Amniotic epithelial cell (primary cell): ENCODE measurements at regions not wholly inside any gene's neighbourhood (a gene's known extent, or its start where the extent isn't known, plus 50 kb on each side); places are given as distances from the start of the nearest gene placed in this dataset.

ENCODE experiments used
- DNase-seq: peaks from one replicate; pipeline ENCODE4 v3.0.0-alpha.2; 2010; ENCODE audit warnings: low read depth

- DNase-seq: peak; percentile 41
Measured at GRCh38 chr20:59495894-59496510, 108.3 kb upstream of the PHACTR3 start.

GRCh38 chr20:59498291-59498690, 106.0 kb upstream of the PHACTR3 start:
- DNase-seq: no peak

GRCh38 chr20:59499863-59500262, 104.5 kb upstream of the PHACTR3 start:
- no peak for DNase-seq

GRCh38 chr20:59508729-59509128, 95.6 kb upstream of the PHACTR3 start:
- DNase-seq: no peak

GRCh38 chr20:59512651-59513050, 91.7 kb upstream of the PHACTR3 start:
- no peak for DNase-seq

GRCh38 chr20:59514554-59514953, 89.8 kb upstream of the PHACTR3 start:
- DNase-seq: no peak

- peak; percentile 25 for DNase-seq
Measured at GRCh38 chr20:59515013-59515905, 89.1 kb upstream of the PHACTR3 start.

GRCh38 chr20:59515906-59516209, 88.5 kb upstream of the PHACTR3 start:
- no peak for DNase-seq

GRCh38 chr20:59518881-59519706, 85.2 kb upstream of the PHACTR3 start:
- DNase-seq: peak; percentile 43

- DNase-seq: no peak
Measured at GRCh38 chr20:59519707-59520014, 84.7 kb upstream of the PHACTR3 start.

GRCh38 chr20:59520814-59521213, 83.5 kb upstream of the PHACTR3 start:
- DNase-seq: no peak

GRCh38 chr20:59525500-59526241, 78.7 kb upstream of the PHACTR3 start:
- DNase-seq: peak; percentile 23

GRCh38 chr20:59526242-59527225, 77.8 kb upstream of the PHACTR3 start:
- DNase-seq: no peak

- DNase-seq: no peak
Measured at GRCh38 chr20:59530782-59531181, 73.6 kb upstream of the PHACTR3 start.

GRCh38 chr20:59537991-59538390, 66.3 kb upstream of the PHACTR3 start:
- no peak for DNase-seq

GRCh38 chr20:59547596-59547995, 56.7 kb upstream of the PHACTR3 start:
- DNase-seq: no peak
